Gastrocnemius medialis (tissue), 4 donors: ENCODE measurements at regions not wholly inside any gene's neighbourhood (a gene's known extent, or its start where the extent isn't known, plus 50 kb on each side); places are given as distances from the start of the nearest gene placed in this dataset.

Experiments used
- ATAC-seq, 2 donors: fragments of 150-250 bp; one replicate each; pipeline ENCODE4 v1.9.1; 2016
- DNase-seq, 2 donors: peaks; one replicate each; pipeline ENCODE4 v3.0.0-alpha.2; 2019
- H3K27ac ChIP-seq, 4 donors: fragments of 200-600 bp; sonication (generic); 1 replicate in 1 of 4; 2 replicates in 3 of 4; pipeline ENCODE4 v1.5.1; 2016 to 2018; ENCODE audit warnings: mild to moderate bottlenecking in 2 of 4, moderate library complexity in 1 of 4
- H3K27me3 ChIP-seq, 3 donors: fragments of 200-600 bp; sonication (generic) in 2 of 3; 1 replicate in 1 of 3; 2 replicates in 2 of 3; pipeline versions ENCODE4 v1.5.1 to v1.6.0; 2016 to 2019; ENCODE audit warnings: mild to moderate bottlenecking in 1 of 3, moderate library complexity in 1 of 3
- H3K36me3 ChIP-seq, 2 donors: fragments of 200-600 bp; sonication (generic) in 1 of 2; one replicate each; pipeline ENCODE4 v1.5.1; 2017 to 2018
- H3K4me1 ChIP-seq, 2 donors: fragments of 200-600 bp; sonication (generic) in 1 of 2; one replicate each; pipeline ENCODE4 v1.5.1; 2016 to 2017; ENCODE audit warnings: mild to moderate bottlenecking in 2 of 2
- H3K4me3 ChIP-seq, 4 donors: fragments of 200-600 bp; sonication (generic) in 3 of 4; 1 replicate in 1 of 4; 2 replicates in 3 of 4; pipeline ENCODE4 v1.5.1; 2016 to 2019; ENCODE audit warnings: mild to moderate bottlenecking in 2 of 4
- H3K9me3 ChIP-seq, 3 donors: fragments of 200-600 bp; sonication (generic) in 2 of 3; 1 replicate in 1 of 3; 2 replicates in 2 of 3; pipeline ENCODE4 v1.5.1; 2016 to 2019
- CTCF ChIP-seq, 5 experiments: fragments of 450-650 bp in 3 of 5; fragments of 200-600 bp in 2 of 5; sonication (generic) in 2 of 5; IDR thresholded peaks in 4 of 5; conservative IDR thresholded peaks in 1 of 5; 1 replicate in 4 of 5; 2 replicates in 1 of 5; pipeline ENCODE4 v1.5.1; 2016 to 2019; ENCODE audit warnings: antibody characterized with exemption in 5 of 5, mild to moderate bottlenecking in 3 of 5, moderate library complexity in 3 of 5
- POLR2A ChIP-seq, 2 donors: fragments of 450-650 bp; IDR thresholded peaks; one replicate each; pipeline ENCODE4 v1.6.1; 2017; ENCODE audit warnings: antibody characterized with exemption in 2 of 2, mild to moderate bottlenecking in 2 of 2, moderate library complexity in 2 of 2
- in situ Hi-C, 4 donors: fragments of 200-750 bp; cut with MboI; loops; one replicate each; pipeline versions ENCODE4 v1.15.0 to v1.8.0; 2017; ENCODE audit warnings: low sequenced_read_pairs in 4 of 4
- intact Hi-C: fragments of 100-400 bp; cut with DNase I; formaldehyde crosslinking; loops from one replicate; pipeline ENCODE4 v1.15.1; 2023; ENCODE audit warnings: low total_unique reads

DNA sequence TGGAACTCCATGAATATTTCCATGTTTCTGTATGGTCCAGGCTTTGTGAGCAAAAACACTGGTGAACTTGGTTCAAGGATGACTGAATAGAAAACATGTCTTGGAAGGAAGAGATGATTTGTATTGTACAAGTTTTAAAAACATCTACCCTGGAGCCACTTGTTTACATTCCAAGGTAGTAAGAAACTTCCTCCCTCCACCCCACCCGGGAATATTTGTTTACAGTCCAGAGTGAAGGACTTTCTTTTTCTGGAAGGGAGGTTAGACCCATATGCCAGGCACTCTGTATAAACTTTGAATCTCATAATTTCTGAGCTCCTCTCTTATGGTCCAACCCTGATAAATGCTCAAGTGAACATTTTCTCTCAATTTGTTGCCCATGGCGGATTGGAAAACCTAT lies 323.3 kb upstream of the LYPLAL1 start:
- TF ChIP-seq CTCF (IDR thresholded peaks at IDR 0.05 in 4 of 5, conservative IDR thresholded peaks at IDR 0.05 in 1 of 5) (no peak), POLR2A (IDR thresholded peaks at IDR 0.05) (no peak)
- in situ Hi-C loops: no loop called here
- intact Hi-C loops: no loop called here

GRCh38 chr1:218851586-218851985 lies 322.1 kb upstream of the LYPLAL1 start:
- ATAC-seq: no peak
- Histone ChIP-seq H3K4me1 (no peaks in the 10 kb centered on the region), H3K27me3 (no peaks in the 10 kb centered on the region), H3K4me3 (no peak overlapping the region), H3K36me3 (no peaks in the 10 kb centered on the region), H3K27ac (no peak overlapping the region), H3K9me3 (no peaks in the 10 kb centered on the region)
- intact Hi-C loops (no loop called here), in situ Hi-C loops (no loop called here)
- TF ChIP-seq CTCF (IDR thresholded peaks at IDR 0.05 in 4 of 5, conservative IDR thresholded peaks at IDR 0.05 in 1 of 5): no peak
- no peak for TF ChIP-seq POLR2A (IDR thresholded peaks at IDR 0.05)
- no peak for DNase-seq

More for the DNA sequence above, 323.3 kb upstream of the LYPLAL1 start:
- DNase-seq (no peak), ATAC-seq (no peak)
- Histone ChIP-seq H3K4me3 (no peak overlapping the region), H3K4me1 (no peaks in the 10 kb centered on the region), H3K27me3 (no peaks in the 10 kb centered on the region), H3K36me3 (no peaks in the 10 kb centered on the region), H3K9me3 (no peaks in the 10 kb centered on the region), H3K27ac (no peak overlapping the region)

DNA sequence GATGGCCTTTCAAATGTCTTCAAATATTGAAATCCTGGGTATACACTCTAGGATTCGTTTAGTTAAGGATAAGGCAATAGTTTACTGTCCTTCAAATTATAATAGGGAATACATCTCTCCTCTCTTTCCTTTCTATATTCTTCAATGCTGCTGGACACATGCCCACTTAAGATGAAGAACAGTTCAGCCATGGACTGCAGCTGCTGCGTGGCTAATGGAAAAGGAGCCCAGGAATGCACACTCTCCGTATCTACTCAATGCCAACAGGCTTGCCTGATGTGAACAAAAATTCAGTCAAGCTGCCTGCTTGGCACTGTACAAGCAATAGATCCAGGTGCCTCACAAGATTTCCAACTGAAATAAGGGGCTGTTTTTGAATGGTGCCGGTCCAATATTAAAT lies 321.2 kb upstream of the LYPLAL1 start:
- Histone ChIP-seq H3K27ac (no peak overlapping the region), H3K4me1 (no peaks in the 10 kb centered on the region), H3K4me3 (no peak overlapping the region), H3K27me3 (no peaks in the 10 kb centered on the region), H3K9me3 (no peaks in the 10 kb centered on the region), H3K36me3 (no peaks in the 10 kb centered on the region)
- ATAC-seq (no peak), DNase-seq (no peak)
- in situ Hi-C loops (no loop called here), intact Hi-C loops (no loop called here)
- TF ChIP-seq CTCF (IDR thresholded peaks at IDR 0.05 in 4 of 5, conservative IDR thresholded peaks at IDR 0.05 in 1 of 5) (no peak), POLR2A (IDR thresholded peaks at IDR 0.05) (no peak)

DNA sequence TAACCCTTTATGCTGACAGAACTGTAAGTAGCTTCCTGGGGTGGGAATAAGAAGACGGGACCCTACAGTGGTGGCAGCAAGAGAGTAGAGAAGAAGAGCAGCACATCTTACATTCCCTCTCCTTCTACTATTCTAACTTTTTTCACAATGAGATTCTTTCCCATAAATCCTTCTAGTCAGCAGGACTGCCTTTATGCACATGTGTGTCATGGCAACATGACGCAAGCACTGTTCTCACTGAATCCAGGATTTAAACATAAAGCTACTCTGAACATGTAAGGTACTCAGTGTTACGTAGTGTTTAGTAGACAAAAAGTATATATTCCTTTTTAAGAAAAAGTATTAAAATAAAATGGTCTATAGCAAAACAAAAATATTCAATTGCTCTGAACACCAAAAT lies 309.7 kb upstream of the LYPLAL1 start:
- no peaks in the 10 kb centered on the region for H3K36me3 ChIP-seq
- H3K9me3 ChIP-seq: no peaks in the 10 kb centered on the region
- TF ChIP-seq POLR2A (IDR thresholded peaks at IDR 0.05): no peak
- TF ChIP-seq CTCF (IDR thresholded peaks at IDR 0.05 in 4 of 5, conservative IDR thresholded peaks at IDR 0.05 in 1 of 5): no peak
- in situ Hi-C loops: no loop called here
- no peaks in the 10 kb centered on the region for H3K27me3 ChIP-seq
- no peak overlapping the region for H3K4me3 ChIP-seq
- intact Hi-C loops: no loop called here
- no peak for DNase-seq
- peaks cover 0 to 3% of the 10 kb centered on the region in 2 donors for H3K4me1 ChIP-seq
- ATAC-seq: no peak
- no peak overlapping the region for H3K27ac ChIP-seq

DNA sequence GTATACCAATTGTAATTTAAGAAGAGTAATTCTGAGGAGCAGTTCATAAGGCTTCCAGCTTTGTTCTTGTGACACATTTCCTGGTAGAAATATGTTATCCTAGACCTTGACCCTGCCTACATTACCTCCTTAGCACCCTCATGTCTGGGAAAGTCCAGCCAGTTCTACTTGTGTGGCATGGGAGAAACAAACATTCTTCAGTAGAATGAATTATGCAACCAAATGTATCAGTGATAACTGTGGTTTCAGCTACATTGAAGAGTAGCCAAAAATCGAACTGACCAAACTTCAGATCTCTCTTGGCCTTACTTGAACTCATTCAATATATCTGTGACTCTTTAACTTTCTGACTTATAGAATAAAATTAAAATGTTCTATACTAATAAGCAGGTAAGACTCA lies 308.1 kb upstream of the LYPLAL1 start:
- Histone ChIP-seq H3K36me3 (no peaks in the 10 kb centered on the region), H3K27ac (no peak overlapping the region), H3K4me3 (no peak overlapping the region), H3K9me3 (no peaks in the 10 kb centered on the region), H3K27me3 (no peaks in the 10 kb centered on the region), H3K4me1 (peaks cover 0 to 3% of the 10 kb centered on the region in 2 donors)
- intact Hi-C loops (no loop called here), in situ Hi-C loops (no loop called here)
- ATAC-seq: no peak
- no peak for DNase-seq
- TF ChIP-seq CTCF (IDR thresholded peaks at IDR 0.05 in 4 of 5, conservative IDR thresholded peaks at IDR 0.05 in 1 of 5): no peak
- no peak for TF ChIP-seq POLR2A (IDR thresholded peaks at IDR 0.05)
